Activated CD8-positive, alpha-beta T cell treated with anti-CD3 and anti-CD28 coated beads for 36 hours (primary cell): ENCODE measurements at regions not wholly inside any gene's neighbourhood (a gene's known extent, or its start where the extent isn't known, plus 50 kb on each side); places are given as distances from the start of the nearest gene placed in this dataset.

Experiments
- ATAC-seq: fragments of 200-7000 bp; cut with Tn5 transposase; one replicate; pipeline ENCODE4 v1.10.0; 2021; ENCODE audit warnings: mild to moderate bottlenecking, moderate library complexity
- CTCF ChIA-PET: fragments of 350-600 bp; sonication (Branson Sonifier 250); formaldehyde crosslinking; loops from one replicate; lab custom pipeline; 2021; ENCODE audit warnings: antibody characterized with exemption; lab: Charles Lee
- POLR2A ChIA-PET: fragments of 350-600 bp; sonication (Branson Sonifier 250); formaldehyde crosslinking; loops from one replicate; lab custom pipeline; 2021; ENCODE audit warnings: antibody characterized with exemption; lab: Charles Lee
- DNase-seq: peaks from one replicate; pipeline ENCODE4 v3.0.0-alpha.2; 2020
- H3K27ac Mint-ChIP-seq: one replicate; pipeline ENCODE4 v1.8.0; 2021; ENCODE audit warnings: mild to moderate bottlenecking, mixed read lengths
- H3K27me3 Mint-ChIP-seq: one replicate; pipeline ENCODE4 v1.8.0; 2021; ENCODE audit warnings: mixed read lengths
- H3K36me3 Mint-ChIP-seq: one replicate; pipeline ENCODE4 v1.8.0; 2021; ENCODE audit warnings: low read depth, mixed read lengths
- H3K4me1 Mint-ChIP-seq: one replicate; pipeline ENCODE4 v1.8.0; 2021; ENCODE audit warnings: low read depth, mixed read lengths
- H3K4me3 Mint-ChIP-seq: one replicate; pipeline ENCODE4 v1.8.0; 2021; ENCODE audit warnings: mild to moderate bottlenecking, moderate library complexity, mixed read lengths
- H3K9me3 Mint-ChIP-seq: one replicate; pipeline ENCODE4 v1.8.0; 2021; ENCODE audit warnings: mixed read lengths
- intact Hi-C: fragments of 100-400 bp; cut with micrococcal nuclease; formaldehyde crosslinking; loops from one replicate; pipeline ENCODE4 v1.10.0; 2022
- TF ChIP-seq, protein P1 (sequence below): fragments of 200-600 bp; IDR thresholded peaks from one replicate; pipeline ENCODE4 v1.8.0; 2022; ENCODE audit warnings: antibody characterized with exemption, mild to moderate bottlenecking

DNA sequence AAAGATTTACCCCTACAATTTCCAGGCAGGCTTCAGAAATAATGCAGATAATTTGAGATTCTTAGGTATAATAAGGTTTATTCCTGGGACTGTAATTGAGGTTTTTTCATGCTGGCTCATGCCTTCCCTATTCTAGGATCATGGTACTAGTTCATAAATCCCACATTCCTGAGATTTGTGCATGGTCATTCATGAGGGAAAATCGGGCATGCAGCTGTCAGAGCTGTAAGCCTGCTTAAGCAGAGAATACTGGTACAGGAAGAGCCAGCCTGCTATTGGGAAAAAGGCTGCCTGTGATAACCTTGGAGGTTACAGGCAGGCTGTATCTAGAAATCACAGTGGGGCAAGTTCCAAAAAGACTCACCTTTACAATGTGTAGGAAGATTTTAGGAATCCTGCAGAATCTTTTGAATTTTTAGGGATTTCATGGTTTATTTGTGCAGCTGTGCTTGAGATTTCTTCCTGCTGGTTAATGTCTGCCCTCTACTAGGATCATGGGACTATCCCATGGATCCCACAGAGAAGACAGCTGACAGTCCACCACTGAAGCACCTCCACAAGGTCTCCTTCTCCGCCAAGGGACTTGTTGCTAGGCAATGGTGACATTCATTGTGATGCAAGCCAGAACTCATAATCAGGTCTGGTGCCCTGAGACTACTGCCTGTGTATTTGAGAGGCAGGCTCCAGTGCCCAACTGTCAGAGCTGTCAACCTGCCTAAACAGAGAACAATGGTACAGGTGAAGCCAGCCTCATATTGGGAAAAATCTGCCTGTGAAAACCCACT lies 646.2 kb upstream of the TSPY4 start:
- intact Hi-C loops = no loop called here
- H3K4me1 Mint-ChIP-seq = no peaks in the 10 kb centered on the region
- CTCF ChIA-PET = no interaction called here
- H3K4me3 Mint-ChIP-seq = no peak overlapping the region
- DNase-seq = no peak
- H3K27ac Mint-ChIP-seq = no peak overlapping the region
- TF ChIP-seq, protein P1, sequence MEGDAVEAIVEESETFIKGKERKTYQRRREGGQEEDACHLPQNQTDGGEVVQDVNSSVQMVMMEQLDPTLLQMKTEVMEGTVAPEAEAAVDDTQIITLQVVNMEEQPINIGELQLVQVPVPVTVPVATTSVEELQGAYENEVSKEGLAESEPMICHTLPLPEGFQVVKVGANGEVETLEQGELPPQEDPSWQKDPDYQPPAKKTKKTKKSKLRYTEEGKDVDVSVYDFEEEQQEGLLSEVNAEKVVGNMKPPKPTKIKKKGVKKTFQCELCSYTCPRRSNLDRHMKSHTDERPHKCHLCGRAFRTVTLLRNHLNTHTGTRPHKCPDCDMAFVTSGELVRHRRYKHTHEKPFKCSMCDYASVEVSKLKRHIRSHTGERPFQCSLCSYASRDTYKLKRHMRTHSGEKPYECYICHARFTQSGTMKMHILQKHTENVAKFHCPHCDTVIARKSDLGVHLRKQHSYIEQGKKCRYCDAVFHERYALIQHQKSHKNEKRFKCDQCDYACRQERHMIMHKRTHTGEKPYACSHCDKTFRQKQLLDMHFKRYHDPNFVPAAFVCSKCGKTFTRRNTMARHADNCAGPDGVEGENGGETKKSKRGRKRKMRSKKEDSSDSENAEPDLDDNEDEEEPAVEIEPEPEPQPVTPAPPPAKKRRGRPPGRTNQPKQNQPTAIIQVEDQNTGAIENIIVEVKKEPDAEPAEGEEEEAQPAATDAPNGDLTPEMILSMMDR = no peak
- H3K36me3 Mint-ChIP-seq = no peaks in the 10 kb centered on the region
- ATAC-seq = no peak
- H3K27me3 Mint-ChIP-seq = no peaks in the 10 kb centered on the region
- no peaks in the 10 kb centered on the region for H3K9me3 Mint-ChIP-seq
- POLR2A ChIA-PET = no interaction called here

DNA sequence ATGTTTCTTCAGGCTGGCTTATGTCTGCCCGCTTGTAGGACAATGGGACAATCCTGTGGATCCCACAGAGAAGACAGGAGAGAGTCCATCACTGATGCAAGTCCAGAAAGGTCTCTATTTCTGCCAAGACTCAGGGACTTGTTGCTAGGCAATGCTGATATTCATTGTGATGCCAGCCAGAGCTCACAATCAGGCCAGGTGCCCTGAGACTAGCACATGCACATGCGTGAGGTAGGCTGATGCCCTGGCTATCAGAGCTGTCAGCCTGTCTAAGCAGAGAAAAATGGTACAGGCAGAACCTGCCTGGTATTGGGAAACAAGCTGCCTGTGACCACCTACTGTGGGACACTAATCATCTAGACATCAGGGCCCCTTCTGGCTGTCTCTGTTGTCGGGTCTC lies 638.7 kb upstream of the TSPY4 start:
- TF ChIP-seq, protein P1 = no peak
- no peak for ATAC-seq
- DNase-seq = no peak
- ChIA-PET CTCF (no interaction called here), POLR2A (no interaction called here)
- no peak overlapping the region for H3K27ac Mint-ChIP-seq
- no peaks in the 10 kb centered on the region for H3K4me1 Mint-ChIP-seq
- no peaks in the 10 kb centered on the region for H3K27me3 Mint-ChIP-seq
- H3K36me3 Mint-ChIP-seq = no peaks in the 10 kb centered on the region
- intact Hi-C loops = no loop called here
- H3K9me3 Mint-ChIP-seq = no peaks in the 10 kb centered on the region
- no peak overlapping the region for H3K4me3 Mint-ChIP-seq

DNA sequence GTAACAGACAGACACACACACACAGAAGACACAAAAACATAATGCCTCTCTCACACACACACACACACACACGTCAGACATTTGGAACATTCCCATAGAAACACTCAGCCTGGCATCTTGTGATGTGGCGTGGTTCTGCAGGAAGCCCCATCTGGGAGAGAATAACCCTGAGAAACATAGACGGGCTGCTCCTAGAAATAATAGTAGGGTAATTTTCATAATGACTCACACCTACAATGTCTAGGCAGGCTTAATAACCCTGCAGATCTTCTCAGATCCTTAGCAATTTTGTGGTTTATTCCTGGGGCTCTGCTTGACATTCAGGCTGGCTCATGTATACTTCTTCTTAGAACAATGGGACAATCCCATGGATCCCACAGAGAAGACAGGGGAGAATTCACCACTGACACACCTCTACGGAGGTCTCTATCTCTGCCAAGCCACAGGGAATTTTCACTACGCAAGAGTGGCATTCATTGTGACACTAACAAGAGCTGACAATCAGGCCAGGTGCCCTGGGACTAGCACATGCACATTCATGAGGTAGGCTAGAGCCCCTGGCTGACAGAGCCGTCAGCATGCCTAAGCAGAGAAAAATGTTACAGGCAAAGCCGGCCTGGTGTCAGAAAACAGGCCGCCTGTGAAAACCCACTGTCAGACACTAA lies 631.5 kb upstream of the TSPY4 start:
- Mint-ChIP-seq H3K27ac (no peak overlapping the region), H3K9me3 (no peaks in the 10 kb centered on the region), H3K27me3 (no peaks in the 10 kb centered on the region), H3K36me3 (no peaks in the 10 kb centered on the region), H3K4me3 (no peak overlapping the region), H3K4me1 (no peaks in the 10 kb centered on the region)
- ChIA-PET POLR2A (no interaction called here), CTCF (no interaction called here)
- intact Hi-C loops = no loop called here
- ATAC-seq (no peak), DNase-seq (no peak)
- TF ChIP-seq, protein P1 = no peak

DNA sequence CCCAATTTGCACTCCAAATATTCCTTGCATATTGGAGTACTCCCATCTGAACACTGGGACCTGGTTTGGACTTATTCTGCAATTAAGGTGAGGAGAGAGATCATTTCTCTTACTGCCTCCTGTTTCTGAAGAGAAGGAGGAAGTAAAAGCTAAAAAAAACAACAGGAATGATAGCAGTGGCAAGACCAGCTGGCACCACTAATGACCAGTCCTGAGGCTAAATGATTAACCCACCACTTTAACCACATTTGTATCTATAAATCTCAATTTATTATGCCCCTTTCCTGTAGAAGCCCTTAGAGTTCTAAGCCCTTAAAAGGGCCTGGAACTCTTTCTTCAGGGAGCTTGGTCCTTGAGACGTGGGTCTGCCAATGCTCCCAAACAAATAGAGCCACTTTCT lies 625.0 kb upstream of the TSPY4 start:
- CTCF ChIA-PET = no interaction called here

DNA sequence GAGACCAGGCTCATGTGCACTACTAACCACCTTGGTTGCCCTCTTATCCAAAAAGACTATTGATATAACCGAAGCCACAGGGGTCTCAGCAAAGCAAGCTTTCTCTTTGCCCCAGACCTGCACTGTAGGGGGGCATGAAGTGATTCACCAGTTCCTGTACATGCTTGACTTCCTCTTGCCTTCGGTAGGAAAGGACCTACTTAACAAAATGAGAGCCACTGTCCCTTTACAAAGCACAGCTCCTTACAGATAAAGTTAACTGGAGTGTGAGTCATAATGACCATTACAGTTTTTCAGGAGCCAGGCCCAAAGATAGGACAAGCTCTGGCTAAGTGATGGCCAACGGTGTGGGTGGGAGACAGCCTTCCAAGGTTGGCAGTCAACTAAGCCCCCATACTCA lies 622.0 kb upstream of the TSPY4 start:
- Mint-ChIP-seq H3K9me3 (no peaks in the 10 kb centered on the region), H3K27ac (no peak overlapping the region), H3K27me3 (no peaks in the 10 kb centered on the region), H3K36me3 (no peaks in the 10 kb centered on the region), H3K4me1 (no peaks in the 10 kb centered on the region), H3K4me3 (no peak overlapping the region)
- ChIA-PET POLR2A (no interaction called here), CTCF (no interaction called here)
- intact Hi-C loops = no loop called here
- TF ChIP-seq, protein P1 = no peak
- ATAC-seq = no peak
- no peak for DNase-seq

More for the DNA sequence above, 625.0 kb upstream of the TSPY4 start:
- H3K4me3 Mint-ChIP-seq = no peak overlapping the region
- POLR2A ChIA-PET = no interaction called here
- no peaks in the 10 kb centered on the region for H3K4me1 Mint-ChIP-seq
- DNase-seq = no peak
- no peak for ATAC-seq
- H3K36me3 Mint-ChIP-seq = no peaks in the 10 kb centered on the region
- H3K27me3 Mint-ChIP-seq = no peaks in the 10 kb centered on the region
- TF ChIP-seq, protein P1 = no peak
- no peak overlapping the region for H3K27ac Mint-ChIP-seq
- intact Hi-C loops = no loop called here
- no peaks in the 10 kb centered on the region for H3K9me3 Mint-ChIP-seq
